NCI-H2171 (cell line): ENCODE measurements at regions not wholly inside any gene's neighbourhood (a gene's known extent, or its start where the extent isn't known, plus 50 kb on each side); places are given as distances from the start of the nearest gene placed in this dataset.
"Not testable (repeated sequence)": the region's sequence is repeated elsewhere in the genome, so short reads cannot be mapped to it uniquely, and the experiment has no call there.

Experiments
- DNase-seq: peaks from one replicate; lab custom pipeline; 2025; lab: John Stamatoyannopoulos, UW

DNA sequence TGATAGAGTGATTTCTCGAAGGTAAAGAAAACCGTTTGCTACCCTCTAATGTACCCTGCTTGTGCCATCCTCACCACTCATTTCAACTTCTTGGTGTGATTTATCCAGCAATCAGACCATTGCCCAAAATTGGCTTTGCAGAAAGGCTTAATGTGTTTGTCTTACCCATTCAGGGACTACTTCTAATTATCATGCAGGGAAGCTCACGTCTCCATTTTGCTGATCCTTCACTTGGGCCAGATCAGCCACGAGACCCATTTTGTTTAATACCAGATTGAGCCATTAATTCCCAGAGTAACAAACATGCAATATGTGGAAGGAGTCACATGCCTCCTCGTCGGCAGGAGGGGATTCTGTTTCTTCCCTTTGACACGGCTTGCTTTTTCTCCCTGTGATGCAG, 51.1 kb upstream of the CRY1 start:
- DNase-seq: no peak

DNA sequence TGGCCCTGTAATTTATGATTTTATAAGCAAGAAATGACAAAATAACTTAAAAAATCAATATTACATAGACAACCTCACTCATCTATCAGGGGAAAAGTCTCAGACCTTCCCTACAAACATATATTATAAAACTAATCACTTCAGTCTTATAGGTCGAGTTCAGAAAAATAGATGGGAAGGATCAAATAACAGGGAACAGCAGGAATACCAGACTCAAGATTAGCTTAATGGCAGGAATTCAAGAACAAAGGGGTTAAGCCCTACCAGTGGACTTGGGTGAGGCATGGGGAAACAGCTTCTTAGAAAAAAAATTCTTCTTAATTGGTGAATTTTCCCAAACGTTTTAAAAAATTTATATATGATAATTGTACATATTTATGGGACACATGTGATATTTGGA, 51.6 kb upstream of the CRY1 start:
- DNase-seq: no peak

DNA sequence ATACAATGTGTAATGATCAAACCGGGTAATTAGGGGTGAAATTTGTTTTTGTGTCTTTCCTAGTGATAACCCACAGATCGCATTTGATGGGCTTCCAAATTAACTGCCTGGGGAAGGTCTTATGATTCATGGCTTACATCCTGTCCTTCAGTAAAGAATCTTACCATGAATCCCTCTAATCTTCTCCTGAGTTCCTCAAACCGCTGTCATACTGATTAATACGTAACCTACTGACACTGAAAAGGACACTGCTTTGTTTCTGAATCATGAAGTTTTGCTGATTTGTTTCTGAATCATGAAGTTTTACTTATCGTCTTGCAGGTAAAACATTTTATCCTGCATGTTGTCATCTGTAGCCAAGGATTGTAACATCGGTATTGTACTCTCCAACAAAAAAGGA, 52.0 kb upstream of the CRY1 start:
- DNase-seq: no peak

DNA sequence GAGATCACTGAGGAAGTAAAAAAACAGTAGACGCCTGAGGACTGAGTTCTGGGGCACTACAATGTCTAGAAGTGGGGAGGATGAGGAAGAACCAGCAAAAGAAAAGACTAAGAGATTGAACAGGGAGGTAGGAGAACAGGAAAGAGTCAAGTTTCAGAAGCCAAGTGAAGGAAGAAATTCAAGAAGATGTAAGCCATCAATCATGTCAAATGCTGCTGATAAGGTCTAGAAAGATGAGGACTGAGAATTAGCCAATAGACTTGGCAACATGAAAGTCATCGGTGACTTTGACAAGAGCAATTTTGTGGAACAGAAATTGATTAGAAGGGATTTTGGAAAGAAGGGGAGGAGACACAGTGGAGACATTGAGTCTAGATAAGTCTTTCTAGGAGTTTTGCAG, 54.8 kb upstream of the CRY1 start:
- no peak for DNase-seq

DNA sequence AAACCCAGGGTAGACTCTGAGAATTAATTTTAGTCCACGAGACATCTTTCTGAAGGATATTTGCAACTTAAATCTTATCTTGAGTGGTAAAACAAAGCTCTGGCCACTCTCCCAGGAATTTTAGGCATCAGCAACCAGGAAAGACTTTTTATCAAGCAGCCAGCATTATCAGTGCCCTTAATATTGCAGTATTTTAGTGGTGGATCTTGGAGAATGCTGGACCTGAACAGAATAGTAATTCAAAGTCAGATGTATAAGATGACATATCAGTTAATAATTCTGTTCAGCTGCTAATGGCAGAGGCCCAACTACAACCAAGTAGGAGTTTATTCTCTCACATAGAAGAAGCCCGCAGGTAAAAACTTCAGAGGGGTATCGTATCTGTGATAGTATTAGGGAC, 59.0 kb upstream of the CRY1 start:
- DNase-seq: no peak

DNA sequence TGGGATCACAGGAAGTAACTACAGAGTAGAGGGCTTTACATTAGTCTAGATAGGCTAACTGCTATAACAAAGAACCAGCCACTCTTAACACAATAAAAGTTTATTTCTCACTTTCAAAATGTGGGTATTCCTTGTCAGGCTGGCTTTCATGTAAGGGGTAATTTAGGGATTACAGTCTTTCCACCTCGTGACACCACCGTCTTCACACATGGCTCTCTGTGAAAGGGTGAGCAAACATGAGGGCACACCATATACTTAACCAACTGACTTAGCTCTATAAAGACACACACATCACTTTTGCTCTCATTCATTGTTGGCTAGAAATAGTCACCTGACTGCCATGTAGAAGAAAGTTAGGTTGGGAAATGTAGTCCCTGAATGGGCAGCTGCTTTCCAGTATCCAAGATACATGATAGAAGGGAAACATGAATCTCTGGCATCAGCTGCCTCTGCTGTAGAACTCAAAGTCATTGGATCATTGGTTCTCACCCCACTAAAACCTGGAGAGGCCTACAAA, 66.1 kb upstream of the CRY1 start:
- DNase-seq: no peak

DNA sequence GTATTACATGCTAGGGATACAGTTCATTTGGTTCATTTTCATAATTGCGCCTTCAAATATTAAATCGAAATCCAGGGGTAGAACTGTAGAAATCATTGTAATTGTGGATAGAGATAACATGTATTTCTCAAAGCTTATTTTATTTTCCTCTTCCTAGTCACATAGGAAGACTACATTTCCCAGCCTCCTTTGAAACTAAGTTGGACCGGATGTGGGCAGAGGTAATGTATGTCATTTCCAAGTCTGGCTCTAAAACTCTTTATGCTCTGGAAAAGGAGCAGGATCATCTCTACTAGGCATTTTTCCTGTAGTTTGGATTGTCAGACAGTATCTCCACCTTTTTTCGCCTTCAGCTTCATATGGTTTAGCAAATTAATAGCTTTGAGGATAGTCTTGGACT, 70.1 kb upstream of the CRY1 start:
- no peak for DNase-seq

DNA sequence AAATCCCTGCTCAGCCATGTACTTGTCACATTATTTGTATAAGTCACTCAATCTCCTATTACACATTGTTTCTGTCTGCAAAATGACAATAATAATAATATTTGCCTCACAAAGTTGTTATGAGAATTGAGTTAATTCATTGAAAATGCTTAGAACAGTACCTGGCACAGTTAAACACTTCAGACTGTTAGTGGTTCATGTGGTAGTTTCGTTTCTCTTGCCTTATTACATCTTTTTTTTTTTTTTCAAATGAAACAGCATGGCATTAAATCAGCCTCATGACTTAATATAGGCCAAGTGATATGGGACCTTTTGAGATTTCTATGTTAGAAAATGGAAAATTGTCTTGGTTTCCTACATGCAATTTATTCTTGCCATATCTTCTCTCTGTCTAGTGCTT, 71.0 kb upstream of the CRY1 start:
- no peak for DNase-seq

DNA sequence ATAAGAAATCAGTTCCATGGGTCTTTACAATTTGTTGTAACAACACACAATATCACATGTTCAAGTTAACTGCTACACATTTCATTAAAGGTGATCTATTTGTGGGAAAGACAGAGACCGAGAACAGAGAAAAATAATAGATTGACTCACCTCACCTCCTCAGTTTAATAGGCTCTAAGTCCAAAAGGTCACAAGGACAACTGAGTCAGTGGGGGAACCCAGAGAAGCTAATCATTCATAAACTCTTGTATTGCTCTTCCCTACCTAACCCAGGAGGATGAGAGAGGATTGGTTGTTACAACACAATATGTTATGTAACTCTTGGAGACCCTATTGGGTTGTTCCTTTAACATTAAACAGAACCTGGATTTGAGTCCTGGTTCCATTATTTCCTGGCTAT, 72.2 kb upstream of the CRY1 start:
- DNase-seq: no peak

DNA sequence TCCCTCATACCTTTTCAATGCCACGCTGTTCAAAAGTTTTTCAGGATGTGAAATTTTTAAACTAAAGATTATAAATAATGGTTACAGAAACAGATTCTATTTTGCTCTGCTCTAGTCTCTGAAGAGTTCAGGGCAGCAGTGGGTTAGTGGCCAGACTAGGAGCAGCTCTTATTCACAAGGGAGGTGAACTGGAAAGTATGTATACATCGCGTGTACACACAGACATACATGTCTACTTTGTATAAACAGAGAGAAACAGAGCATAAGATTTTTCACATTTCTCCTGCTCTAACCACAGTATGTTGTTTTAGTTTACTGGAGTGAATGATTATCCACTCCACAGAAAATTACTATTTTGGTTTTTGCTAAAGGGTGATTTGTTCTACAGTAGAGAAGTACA, 74.4 kb upstream of the CRY1 start:
- DNase-seq: no peak

DNA sequence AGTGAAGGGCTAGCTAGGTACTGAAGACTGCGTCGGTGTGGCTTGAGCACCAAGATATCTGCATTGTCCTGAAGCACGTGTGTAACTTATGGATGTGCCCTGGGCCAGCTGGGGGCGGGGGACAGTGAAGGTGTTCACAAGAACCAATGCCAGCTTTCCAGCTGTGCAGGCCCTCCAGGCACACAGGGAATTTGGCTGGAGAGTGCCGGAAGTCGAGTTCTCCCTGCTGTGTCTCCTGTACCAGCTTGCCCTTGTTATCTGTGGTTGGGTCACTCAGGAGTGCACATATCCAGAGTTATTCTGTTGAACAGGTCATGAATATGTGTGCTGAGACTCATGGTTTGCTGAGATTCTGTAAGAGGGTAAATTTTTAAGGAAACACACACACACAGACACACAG, 75.9 kb upstream of the CRY1 start:
- no peak for DNase-seq

DNA sequence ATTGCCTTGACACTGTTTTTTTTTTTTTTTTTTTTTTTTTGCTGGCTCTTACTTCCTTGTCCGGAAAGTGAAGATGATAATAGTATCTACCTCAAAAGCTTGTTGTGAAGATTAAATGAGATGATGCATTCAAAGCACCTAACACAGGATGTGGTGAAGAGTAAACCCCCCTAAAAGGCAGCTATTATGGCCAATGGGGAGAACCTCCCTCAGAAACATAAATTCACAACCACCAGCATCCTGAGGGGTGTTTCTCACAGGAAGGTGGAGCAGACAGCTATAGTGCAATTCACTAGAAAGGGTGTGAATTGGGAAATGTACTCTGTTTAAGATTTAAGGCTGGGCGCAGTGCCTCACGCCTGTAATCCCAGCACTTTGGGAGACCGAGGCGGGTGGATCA, 85.4 kb upstream of the CRY1 start:
- DNase-seq: no peak

DNA sequence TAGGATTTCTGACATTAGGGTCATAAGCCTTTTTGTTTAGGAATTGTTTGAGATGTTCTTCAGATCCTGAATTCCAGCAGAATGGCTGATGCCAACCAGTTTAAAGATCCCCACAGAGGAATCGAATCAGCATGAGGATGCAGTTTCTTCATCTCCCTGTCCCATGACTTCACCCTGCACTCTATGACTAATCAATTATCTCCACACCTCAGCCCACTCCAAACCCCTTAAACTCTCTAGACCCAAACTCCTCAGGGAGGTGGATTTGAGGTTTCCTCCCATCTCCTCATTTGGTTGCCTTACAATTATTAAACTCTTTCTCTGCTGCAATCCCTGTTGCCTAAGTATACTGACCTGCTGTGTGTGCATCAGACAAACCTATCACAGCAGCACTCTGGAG, 86.5 kb upstream of the CRY1 start:
- no peak for DNase-seq

DNA sequence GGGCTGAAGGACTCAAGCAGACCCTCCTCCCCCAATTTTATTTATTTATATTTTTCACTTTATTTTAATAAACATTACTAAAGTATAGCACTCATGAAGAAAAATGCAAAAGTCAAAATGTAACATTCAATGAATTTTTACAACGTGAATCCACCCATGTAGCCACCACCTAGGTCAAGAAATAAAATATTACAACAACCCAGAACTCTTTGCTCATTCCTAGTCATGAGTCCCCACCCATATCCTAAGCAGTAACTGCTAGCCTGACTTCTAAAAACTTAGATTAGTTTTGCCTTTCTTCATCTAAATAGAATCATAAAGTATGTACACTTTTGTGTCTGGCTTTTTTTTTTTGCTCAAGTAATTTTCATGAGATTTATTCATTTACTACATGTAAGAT, 86.9 kb upstream of the CRY1 start:
- no peak for DNase-seq

DNA sequence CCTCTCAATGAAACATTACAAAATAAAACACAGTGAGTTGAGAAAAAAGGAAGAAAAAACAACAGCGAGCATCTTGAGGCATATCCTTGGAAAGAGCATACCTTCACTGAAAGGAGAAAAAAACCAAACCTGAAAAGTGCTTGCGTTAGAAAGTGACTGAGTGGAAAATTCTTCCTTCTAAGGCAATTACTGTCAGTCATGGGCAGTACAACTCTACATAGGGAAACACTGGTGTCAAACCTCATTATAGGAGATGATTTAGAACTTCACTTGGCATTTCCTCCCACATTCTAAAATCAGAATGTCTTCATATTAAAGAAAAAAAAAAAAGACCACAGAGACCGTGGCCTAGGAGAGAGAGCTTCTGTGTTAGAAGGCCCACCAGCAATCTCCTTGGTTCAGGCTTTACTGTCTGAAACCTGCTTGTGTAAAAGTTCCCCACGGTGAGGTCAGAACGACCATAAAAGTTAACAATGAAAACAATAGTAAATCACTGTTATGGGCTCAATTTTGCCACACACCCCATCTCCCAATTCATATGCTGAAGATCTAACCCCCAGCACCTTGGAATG, 91.1 kb upstream of the CRY1 start:
- DNase-seq: no peak

DNA sequence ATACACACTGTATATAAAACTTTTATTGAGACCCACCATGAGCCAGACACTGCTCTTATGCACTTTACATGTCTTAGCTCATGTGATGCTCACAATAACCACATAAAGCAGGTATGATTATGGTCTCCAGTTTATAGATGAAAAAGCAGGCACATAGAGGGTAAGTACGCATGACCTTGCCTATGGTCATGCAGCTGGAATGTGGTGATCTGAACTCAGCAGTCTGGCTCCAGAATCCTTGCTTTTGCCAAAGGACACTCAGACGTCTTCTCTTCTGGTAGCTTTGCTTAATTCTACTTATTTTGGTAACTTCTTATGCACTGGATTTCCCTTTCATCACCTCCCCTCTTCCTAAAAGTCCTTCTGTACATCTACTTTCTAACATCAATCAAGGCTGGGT, 103.3 kb upstream of the CRY1 start:
- DNase-seq: no peak

DNA sequence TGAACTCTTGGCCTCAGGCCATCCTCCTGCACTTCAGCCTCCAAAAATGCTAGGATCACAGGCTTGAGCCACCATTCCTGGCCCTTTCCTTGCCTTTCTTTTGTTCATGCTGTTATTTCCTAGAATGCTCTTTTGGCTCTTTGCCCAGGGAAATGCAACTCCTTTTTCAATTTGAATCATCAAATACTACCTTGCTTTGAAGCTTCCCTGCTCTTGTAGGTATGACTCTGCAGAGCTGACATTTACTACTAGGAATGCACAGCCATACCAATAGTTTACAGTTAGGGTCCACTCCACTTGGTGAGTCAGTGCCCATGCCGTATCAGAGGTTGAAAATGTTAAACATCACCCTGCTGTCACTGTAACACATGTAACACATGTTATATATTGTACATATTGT, 107.0 kb upstream of the CRY1 start:
- peak; percentile 18 for DNase-seq

DNA sequence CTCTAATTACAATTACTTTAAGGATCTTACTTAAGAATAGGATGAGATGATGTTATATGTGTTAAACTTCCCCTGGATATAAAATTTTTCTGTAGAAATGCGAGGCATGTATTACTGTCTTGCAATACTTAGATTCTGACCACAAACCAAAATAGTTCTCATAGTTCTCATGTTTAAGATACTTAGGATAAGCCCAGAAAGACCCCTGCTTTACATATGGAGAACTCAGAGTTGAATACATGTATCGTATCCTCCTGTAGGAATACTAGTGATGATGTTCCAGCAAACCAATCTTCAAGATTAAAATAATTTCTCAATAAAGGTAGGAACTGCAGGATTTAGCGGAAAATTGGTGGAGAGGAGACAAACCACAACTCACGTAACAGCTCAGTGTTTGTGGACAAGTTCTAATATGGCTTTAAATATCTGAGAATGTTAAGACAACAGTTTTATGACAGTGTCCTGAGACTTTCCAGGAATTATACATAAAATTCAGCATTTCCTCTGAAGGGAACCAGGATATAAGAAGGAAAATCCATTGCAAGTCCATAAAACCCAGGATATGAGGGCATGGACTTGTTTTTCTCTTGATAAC, 114.7 kb upstream of the CRY1 start:
- DNase-seq: no peak

DNA sequence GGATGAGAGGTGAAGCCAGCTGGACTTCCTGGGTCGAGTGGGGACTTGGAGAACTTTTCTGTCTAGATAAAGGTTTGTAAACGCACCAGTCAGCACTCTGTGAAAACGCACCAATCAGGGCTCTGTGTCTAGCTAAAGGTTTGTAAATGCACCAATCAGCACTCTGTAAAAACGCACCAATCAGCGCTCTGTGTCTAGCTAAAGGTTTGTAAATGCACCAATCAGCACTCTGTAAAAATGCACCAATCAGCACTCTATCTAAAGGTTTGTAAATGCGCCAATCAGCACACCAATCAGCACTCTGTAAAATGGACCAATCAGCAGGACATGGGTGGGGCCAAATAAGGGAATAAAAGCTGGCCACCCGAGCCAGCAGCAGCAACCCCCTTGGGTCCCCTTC, 116.4 kb upstream of the CRY1 start:
- not testable (repeated sequence) for DNase-seq

DNA sequence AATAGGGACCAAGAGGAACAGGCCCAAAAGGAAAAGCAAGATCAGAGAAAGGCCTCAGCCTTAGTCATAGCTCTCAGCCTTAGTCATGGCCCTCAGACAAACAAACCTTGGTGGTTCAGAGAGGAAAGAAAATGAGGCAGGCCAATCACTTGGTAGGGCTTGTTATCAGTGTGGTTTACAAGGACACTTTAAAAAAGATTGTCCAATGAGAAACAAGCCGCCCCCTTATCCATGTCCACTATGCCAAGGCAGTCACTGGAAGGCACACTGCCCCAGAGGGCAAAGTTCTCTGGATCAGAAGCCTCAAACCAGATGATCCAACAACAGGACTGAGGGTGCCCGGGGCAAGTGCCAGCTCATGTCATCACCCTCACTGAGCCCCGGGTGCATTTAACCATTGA, 121.0 kb upstream of the CRY1 start:
- DNase-seq: not testable (repeated sequence)

DNA sequence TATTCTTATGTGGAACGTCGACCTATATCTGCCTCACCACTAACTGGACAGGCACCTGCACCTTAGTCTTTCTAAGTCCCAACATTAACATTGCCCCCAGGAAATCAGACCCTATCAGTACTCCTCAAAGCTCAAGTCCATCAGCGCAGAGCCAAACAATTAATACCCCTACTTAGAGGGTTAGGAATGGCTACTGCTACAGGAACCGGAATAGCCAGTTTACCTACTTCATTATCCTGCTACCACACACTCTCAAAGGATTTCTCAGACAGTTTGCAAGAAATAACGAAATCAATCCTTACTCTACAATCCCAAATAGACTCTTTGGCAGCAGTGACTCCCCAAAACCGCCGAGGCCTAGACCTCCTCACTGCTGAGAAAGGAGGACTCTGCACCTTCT, 123.1 kb upstream of the CRY1 start:
- DNase-seq: not testable (repeated sequence)

DNA sequence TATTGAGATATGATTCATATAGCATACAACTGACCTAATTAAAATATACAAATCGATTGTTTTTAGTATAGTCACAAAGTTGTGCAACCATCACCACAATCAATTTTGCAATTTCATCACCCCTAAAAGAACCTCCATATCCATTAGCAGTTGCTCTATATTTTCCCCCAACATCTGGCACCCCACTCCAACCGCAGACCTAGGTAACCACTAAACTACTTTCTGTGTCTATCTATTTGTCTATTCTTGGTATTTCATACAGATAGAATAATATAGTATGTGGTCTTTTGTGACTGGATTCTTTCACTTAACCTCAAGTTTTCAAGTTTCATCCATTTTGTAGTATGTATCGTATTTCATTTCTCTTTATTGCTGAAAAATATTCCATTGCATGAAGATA, 126.0 kb upstream of the CRY1 start:
- no peak for DNase-seq

DNA sequence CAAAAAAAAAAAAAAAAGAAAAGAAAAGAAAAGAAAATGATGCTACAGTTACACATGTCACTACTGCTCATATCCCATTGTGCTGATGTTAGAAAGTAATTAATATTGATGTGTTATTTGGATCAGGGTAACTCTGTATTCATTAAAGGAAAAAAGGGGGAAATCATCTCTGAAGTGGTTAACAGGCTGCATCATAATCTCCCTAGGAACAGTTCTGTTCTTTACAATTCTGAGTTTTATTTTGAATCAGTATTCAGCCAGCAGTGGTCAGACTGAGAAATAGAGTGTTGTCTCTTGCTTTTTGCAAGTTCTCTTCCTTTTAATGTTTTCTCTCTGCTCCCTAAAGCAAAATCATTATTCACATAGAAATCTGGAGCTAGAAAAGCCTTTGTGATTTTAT, 128.6 kb upstream of the CRY1 start:
- DNase-seq: no peak

DNA sequence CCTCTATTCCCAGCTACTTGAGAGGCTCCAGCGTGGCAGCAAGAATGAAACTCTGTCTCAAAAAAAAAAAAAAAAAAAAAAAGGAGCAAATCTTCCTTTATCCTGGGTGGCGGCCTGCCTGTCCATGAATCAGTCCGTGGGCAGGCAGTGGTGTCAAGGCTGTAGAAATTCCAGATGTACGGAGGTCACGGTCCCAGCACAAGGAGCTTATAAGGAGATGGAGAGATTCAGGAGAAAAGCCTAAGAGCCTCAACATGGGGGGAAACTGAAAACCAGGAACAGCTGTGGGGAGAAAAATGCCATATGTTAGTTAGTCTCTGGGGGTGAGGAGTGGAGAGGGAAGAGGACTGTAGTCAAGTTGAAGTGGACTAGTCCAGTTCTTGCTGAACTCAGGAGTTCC, 130.5 kb upstream of the CRY1 start:
- DNase-seq: peak; percentile 85
